COLO668 (cell line): ENCODE measurements at regions not wholly inside any gene's neighbourhood (a gene's known extent, or its start where the extent isn't known, plus 50 kb on each side); places are given as distances from the start of the nearest gene placed in this dataset.
"Not testable (repeated sequence)": the region's sequence is repeated elsewhere in the genome, so short reads cannot be mapped to it uniquely, and the experiment has no call there.

Source experiments
- DNase-seq: peaks from one replicate; lab custom pipeline; 2025; ENCODE audit not compliant: unreplicated experiment; lab: John Stamatoyannopoulos, UW

DNA sequence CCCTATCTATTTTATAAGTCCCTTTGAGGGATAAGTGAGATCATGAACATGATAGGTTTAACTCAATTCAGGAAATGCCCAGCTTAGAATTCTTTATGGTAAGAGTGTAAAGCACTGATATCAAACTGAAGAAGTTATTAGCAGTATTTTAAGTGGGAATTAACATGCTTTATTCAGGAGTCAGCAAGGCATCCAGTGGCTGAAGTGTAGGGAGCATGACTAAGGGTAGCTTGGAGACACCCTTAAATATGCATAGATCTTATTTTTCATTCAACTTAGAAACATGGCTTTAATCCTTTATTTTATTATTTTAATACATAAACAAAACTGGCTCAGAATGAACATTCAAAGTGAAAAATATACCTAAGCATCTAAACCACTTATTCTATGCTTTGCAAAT, 158.3 kb upstream of the LPP start:
- DNase-seq, result no peak

DNA sequence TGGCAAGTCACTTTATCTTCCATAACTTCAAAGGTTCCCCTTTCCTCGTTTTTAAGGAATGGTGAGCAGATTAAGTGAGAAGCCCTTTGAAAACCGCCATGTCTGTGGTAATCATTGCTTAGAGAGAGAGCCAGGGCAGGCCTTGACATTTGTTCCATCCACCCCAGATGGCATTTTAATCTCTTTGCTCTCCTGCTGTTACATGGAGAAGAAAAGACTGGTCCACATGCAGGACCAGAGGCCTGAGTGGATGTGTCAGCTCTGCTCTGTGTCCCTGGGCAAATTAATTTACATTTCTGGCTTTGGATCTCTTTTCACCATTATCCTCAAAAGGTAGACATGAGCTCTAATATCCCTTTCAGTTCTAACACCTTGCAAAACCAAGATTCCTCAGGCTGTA, 157.3 kb upstream of the LPP start:
- DNase-seq, result no peak

DNA sequence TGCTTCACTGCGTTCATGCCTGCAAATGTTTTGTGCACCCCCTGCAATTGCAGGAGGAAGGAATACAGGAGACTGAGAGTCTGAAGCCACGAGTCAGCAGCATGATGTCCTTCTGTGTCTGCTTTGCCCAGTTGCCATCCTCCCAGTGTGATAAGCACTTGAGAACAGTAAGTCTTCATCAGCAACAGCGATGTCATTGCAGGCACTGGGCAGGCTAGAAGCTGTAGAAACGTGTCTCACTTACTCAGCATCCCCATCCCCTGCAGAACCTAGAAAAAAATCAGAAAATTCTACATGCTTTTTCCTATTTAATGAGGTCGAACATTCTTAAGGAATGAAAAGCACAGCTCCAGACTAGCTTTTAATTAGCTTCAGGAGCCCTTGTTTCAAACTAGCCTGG, 156.5 kb upstream of the LPP start:
- DNase-seq, result no peak

DNA sequence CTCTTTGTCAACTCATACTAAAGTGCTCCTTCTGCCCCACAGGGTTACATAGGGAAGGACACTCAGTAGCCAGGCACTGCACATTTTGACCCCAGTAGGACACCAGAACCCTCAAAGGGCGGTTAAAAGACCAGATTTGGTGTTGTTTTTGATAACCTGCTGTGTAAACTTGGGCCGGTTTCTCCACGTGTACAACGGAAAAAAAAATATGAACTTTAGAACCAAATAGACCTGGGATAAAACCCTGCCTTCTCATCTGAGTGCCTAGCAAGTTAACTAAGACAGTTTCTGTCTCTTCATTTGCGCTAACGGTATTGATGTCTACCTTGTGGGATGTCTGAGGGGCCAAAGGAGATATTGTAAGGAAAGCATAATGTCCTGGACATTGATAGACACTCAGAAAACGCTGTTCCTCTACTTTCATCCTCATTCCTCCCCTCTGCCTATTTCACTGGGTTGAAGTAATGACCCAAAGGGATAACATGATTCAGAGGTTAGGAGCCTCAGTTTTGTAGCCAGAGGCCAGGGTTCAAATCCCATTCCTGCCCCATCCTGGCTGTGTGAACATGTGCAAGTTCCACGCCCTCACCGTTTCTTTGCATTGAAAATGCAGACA, 155.9 kb upstream of the LPP start:
- DNase-seq, result no peak

DNA sequence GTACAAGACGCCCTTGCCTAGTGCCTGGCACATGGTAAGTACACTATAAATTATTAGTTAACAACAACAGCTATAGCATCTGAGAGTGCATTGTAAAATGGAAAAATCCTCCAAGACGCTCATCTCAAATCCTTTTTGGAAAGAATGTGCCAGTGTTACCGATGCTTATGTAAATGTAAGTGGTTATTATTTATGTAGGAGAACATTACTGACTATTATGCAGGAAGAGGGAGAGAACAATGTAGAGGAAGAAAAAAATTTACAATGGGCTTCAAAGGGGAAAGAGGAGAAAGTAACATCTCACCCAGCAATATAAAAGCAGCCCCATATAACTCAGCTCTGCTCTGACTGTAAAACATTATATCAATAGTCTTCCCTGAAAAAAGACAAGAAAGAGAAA, 155.3 kb upstream of the LPP start:
- no peak for DNase-seq

DNA sequence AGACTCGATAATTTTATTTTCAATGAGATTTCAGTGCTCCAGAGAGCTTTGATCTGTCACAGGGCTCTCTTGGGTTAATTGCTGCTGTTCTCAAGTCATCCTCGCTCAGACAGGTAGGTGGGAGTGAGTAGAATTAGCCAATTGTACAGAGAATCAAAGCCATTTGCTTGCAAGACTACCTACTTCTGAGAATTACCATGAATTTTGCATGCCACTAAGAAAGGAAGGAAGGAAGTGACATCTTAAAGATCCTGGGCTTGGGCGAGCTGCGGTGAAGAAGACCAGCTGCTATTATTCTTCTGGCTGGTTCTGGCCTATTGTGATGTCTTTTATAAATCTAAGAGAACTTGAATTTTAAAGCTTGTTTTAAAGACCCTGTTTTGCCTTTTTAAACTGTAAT, 154.1 kb upstream of the LPP start:
- no peak for DNase-seq

DNA sequence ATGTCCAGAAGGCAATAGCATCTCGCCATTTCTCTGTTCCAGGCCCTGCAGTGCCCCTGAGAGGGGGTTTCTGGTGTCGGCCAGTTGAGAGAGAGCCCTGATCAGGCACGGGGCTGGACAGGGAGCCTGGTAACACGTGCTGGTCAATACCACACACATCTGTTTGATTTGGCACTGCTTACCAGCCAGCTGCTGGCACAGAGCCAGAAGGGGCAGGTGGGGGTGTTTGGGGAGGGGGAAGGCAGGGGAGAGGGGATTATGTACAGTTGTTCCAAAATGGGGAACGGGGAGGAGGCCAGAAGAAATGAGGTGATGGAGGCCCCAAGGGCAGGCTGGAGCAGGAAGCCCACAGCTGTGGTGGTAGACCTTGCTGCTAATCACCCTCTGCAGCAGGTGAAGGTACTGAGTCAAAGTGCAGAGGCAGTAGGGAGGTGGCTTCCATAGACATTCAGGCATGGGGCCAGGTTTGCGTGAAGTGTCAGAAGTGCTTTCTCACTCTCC, 153.5 kb upstream of the LPP start:
- DNase-seq, result peak; percentile 83

DNA sequence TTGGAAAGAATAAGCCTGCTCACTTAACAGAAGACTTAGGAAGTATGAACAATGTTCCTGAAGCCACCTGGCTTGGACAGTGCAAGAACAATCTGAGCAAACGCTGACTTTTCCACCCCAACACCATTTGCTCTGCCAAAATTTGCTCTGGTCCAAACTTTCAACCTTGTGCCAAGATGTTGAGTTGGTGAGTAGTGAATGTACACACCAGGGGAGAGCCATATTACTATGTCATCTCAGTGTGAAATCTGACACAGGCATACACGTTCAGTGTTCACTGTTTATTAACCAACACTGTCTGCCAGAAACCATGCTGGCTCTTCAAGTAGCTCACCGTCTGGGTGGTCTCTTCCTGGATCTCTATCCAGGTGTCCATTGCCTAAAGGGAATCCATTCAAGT, 152.9 kb upstream of the LPP start:
- peak; percentile 8 for DNase-seq

DNA sequence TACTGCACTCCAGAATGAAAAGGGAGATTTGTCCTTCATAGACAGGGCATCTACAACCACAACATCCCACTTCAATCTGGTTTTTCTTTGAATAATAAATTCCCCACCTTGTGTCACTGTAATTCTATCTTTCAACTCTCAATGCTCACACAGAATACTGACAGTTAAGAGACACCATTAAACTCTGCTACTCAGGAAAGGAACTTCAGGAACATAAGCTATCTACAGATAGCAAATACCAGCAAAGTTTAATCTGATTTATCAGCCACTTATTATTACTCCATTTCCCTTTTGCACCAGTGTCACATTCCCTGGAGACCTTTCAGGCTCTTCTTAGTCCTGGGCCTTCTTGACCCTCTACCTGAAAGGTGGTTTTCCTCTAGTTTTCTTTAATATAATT, 152.0 kb upstream of the LPP start:
- DNase-seq, result no peak

DNA sequence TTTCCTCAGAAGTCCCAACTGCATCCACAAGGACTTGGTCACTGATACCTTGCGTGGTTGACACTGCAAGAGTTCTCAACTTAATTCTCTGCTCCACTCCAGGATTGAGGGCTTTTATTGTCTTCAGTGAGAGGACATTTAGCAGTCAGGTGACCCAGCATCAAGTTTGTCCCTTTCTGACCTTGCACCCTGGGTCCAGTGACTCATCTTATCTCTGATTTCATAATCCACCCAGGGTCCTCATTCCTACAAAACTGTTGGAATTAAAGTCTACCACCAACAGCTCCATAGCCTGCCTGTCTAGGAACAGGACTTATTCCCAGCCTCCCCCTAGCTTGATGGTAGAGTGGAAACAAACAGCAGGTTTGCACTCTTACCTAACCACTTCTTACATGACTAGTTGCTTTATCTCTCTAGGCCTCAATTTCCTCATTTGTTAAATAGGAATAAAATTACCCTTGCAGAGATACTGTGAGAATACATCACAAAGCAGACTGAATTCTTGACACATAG, 151.3 kb upstream of the LPP start:
- no peak for DNase-seq

DNA sequence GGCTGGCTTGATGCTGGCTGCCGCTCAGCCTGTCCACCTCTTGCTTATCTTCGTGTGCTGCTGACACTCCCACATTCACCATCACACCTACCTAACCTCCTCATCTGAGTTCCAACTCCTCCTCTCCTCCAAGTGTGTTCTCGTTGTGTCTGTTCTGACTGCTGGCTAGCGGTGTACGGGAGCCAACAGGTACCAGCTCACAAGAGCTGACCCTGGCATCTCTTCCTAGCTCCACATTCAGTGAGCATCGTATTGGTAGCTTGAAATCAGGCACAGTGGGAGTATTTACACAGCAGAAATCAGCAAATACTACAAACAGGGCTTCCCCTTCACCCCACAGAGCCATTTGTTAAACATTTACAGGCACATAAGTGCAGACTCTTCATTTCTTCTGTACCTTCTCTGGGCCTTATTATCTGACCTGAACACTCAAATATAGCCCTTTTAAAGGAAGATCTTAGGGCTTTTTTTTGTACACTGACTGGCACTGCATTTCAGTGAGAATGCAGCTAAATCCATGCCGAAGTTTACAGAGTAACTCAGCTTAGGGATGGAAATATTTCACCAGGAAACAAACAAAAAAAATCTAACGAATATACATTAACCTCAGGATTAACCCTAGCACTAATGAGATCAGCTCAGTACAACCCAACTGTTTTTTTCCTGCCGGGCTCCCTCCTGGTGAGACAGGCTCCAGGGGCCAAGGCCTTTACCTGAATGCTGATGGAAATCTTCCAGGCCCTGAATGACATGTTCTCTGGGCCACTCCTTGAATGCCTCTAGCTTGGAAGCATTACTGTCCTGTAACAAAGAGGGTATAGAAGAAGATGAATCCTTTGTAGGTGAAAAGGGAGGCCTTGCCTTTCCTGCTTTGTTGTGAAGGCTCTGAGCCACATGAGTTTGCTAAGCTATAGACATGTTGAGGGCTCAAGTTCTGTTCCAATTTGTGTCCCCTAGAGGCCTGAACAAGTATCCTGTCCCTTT, 150.5 kb upstream of the LPP start:
- peak; percentile 42 for DNase-seq

DNA sequence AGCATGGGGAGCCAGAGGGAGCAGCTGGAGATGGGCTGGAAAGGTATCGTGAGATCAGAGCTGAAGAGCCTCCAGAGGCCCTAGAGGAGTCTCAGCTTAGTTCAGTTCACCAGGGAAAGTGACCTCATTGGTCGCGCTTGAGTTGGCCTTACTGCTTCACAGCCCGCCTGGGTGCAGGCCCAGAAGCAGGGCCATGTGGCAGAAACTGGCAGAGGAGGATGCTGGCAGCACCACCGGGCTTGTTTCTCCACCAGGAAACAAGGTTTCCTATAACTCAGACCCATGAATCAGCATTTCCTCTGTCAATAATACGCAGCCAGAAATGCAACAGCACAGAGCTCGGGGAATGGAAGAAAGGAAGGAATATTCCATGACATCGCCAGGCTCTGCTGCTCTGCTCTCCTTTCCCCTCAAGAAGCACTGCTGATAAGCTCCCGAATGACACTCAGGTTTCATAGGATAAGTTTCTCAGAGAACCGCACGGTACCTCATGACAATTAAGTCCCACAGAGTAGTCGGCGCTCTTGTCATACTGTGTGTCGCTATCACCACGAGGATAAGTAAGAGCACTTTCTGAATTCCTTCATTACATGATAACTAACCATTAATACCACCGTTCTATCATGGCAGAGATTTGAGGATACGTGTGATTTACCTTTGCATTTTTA, 147.1 kb upstream of the LPP start:
- DNase-seq, result peak; percentile 45

DNA sequence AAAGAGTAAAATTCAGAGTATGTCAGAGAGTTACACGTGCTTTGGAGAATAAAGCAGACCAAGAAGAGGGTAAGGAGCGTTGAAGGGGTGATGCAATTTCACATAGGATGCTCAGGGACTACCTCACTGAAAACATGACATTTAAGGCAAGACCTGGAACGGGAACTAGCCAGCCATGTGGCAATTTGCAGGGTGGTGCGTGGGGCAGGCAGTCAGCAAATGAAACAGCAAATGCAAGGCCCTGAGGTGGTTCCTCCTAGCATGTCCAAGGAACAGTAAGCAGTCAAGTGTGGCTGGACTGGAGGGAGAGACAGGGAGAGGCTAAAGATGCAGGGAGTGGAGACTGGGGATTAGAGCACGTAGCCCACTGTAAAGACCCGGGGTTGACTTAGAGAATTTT, 146.1 kb upstream of the LPP start:
- DNase-seq, result no peak

DNA sequence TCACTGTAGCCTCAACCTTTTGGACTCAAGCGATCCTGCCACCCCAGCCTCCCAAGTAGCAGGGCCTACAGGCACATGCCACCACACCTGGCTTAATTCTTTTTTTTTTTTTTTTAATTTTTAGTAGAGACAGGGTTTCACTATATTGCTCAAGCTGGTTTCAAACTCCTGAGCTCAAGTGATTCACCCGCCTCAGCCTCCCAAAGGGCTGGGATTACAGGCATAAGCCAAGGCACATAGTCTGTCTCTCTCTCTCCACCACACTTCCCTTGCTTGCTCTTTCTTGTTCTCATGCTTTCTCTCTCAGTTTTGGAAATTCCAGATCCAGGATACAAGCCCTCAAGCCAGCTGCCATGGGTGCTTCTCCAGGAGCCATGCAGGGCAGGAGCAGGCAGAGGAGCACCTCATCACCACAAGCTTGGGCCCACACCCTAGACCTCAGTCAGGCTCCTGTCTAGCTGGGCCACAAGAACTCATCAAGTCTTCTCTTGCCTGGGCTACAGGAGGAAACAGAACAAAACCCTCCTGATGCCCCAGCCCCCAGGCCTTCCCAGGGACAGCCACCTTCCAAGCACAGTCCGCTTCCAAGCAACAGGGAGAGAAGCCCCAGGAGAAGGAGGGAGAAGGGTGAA, 145.3 kb upstream of the LPP start:
- no peak for DNase-seq

DNA sequence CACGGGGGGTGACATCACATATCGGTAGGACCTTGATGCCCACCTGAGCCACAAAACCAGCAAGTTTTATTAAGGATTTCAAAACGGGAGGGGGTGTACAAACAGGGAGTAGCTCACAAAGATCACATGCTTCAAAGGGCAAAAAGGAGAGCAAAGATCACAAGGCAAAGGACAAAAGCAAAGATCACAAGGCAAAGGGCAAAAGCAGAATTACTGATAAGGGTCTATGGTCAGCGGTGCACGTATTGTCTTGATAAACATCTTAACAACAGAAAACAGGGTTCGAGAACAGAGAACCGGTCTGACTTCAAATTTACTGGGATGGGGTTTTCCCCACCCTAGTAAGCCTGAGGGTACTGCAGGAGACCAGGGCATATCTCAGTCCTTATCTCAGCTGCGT, 143.5 kb upstream of the LPP start:
- no peak for DNase-seq

DNA sequence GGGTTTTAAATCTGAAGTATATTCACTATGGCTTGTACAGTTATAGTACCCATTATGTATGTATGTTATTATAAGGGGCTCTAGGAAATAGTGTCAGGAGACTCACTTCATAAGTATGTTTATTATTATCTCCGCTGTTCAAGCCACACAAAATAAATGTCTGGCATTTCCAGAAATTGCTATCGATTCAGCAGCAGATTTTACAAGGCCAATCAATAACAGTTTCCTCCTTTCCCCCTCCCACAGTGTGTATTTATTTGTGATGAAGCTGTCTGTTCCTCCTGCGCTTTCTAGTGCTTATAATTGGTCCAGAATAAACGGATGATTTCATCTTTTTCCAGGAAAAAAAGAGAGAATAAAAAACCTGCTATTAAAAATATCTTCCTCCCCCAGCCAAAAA, 134.2 kb upstream of the LPP start:
- no peak for DNase-seq

DNA sequence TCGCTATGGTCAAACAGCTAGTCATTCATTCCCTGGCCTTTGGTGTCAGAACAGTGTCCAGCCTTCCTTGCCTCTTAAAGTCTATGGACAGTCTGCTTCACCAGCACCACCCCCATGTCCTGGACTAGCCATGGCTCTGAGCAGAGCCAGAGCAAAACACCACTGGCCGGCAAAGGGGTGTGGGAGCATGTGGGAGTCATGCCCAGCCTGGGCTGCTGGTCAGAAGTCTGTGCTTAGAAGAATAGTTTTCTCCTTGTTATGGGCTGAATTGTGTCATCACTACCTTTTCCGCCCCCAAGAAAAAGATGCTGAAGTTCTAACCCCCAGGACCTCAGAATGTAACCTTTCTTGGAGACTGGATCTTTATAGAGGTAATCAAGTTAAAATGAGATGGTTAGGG, 132.9 kb upstream of the LPP start:
- DNase-seq, result no peak

DNA sequence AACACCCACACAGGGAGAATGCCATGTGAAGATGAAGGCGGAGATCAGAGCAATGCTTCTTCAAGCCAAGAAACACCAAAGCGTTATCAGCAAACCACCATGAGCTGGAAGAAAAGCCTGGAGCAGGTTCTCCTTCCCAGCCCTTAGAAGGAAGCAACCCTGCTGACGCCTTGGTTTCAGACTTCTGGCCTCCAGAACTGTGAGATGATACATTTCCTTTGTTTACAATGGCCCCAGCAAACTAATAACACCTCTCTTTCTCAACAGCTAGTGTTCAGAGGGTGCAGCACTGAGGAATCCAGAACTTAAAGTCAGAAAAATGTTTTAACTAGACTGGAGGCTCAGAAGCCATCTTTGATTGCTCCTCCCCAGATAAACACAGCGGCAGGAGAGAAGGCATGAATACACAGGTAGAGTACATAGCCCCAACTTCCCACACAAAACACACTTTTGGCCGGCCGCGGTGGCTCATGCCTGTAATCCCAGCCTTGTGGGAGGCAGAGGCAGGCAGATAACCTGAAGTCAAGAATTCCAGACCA, 132.4 kb upstream of the LPP start:
- DNase-seq, result no peak

DNA sequence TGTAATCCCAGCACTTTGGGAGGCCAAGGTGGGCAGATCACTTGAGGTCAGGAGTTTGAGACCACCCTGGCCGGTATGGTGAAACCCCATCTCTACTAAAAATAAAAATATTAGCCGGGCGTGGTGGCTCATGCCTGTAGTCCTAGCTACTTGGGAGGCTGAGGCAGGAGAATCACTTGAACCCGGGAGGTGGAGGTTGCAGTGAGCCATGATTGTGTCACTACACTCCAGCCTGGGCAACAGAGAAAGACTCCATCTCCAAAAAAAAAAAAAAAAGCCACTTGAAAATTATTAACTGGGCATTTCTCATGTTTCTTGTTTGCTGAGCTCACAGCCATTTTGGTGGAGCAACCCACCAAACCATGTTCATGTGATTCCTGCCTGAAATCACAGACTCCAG, 131.1 kb upstream of the LPP start:
- not testable (repeated sequence) for DNase-seq

DNA sequence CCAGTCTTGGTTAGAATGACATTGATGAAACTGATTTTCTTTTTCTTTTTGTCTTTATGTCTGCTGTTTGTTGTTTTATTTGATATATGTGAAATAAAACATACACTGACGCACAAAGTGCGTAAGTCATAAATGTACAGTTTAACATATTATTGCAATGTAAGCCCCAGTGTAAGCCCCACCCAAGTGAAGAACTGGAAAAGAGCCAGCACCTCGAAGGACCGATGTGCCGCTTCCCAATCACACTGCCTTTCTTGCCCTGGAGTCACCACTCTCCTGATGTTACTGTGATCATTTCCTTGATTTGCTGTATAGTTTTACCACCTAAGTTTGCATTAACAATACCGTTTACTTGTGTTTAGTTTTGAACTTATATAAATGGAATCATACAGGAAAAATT, 128.4 kb upstream of the LPP start:
- DNase-seq, result no peak
